K562 (cell line): ENCODE measurements at regions not wholly inside any gene's neighbourhood (a gene's known extent, or its start where the extent isn't known, plus 50 kb on each side); places are given as distances from the start of the nearest gene placed in this dataset.

ENCODE experiments used
- ATAC-seq: fragments of 200-7000 bp; cut with Tn5 transposase; 3 replicates; pipeline ENCODE4 v1.9.1; 2020; ENCODE audit warnings: moderate library complexity
- BruUV-seq: library from RNA; stranded (reverse); fragments of 400-500 nt; replicated peaks from 2 replicates; lab custom pipeline; 2021; lab: Mats Ljungman, UMichigan
- CTCF ChIA-PET: fragments of 300-600 bp; formaldehyde crosslinking; extraction: SDS; loops from one replicate; lab custom pipeline; 2021; ENCODE audit warnings: low intra/inter-chr PET ratio; lab: Yijun Ruan, JAX
- POLR2A ChIA-PET: fragments of 300-600, 350-650 bp; sonication (Branson Sonifier 250); formaldehyde crosslinking; extraction: SDS; loops from one replicate; lab custom pipeline; 2021; ENCODE audit warnings: antibody characterized with exemption, inconsistent platforms; lab: Yijun Ruan, JAX
- DNase-seq, 4 experiments: peaks; one replicate each; pipeline versions ENCODE4 v3.0.0 to v3.0.0-alpha.2; 2011 to 2018; ENCODE audit warnings: low spot score in 3 of 4, mixed read lengths in 3 of 4; ENCODE audit errors: extremely low read depth in 1 of 4
- FAIRE-seq: peaks from 2 replicates; lab custom pipeline; 2011; peaks lifted over from hg19 to GRCh38; lab: Jason Lieb, UNC
- H2AFZ ChIP-seq: 2 replicates; pipeline ENCODE4 v1.6.0; 2011; ENCODE audit warnings: low read depth, low read length, control low read depth, inconsistent platforms
- H3K27ac ChIP-seq: fragments of 200-600 bp; 3 replicates; pipeline ENCODE4 v1.8.0; 2011; ENCODE audit warnings: low read depth, mild to moderate bottlenecking, control low read depth, inconsistent platforms, low read length, moderate library complexity, mixed read lengths; ENCODE audit errors: extremely low read depth
- H3K27me3 ChIP-seq, 2 experiments: fragments of 300-600 bp in 1 of 2; 2 replicates in 1 of 2; 3 replicates in 1 of 2; pipeline versions ENCODE4 v1.6.0 to v1.8.0; 2011; ENCODE audit warnings: inconsistent platforms in 2 of 2, low read length in 2 of 2, mild to moderate bottlenecking in 1 of 2, mixed read lengths in 1 of 2, moderate library complexity in 1 of 2; ENCODE audit not compliant: control insufficient read depth in 2 of 2, insufficient read depth in 2 of 2
- H3K36me3 ChIP-seq: fragments of 300-600 bp; 3 replicates; pipeline ENCODE4 v1.8.0; 2011; ENCODE audit warnings: mild to moderate bottlenecking, low read length, inconsistent platforms; ENCODE audit not compliant: control insufficient read depth, insufficient read depth
- H3K4me1 ChIP-seq, 2 experiments: fragments of 200-600 bp in 1 of 2; replicated peaks in 1 of 2; 2 replicates in 1 of 2; 3 replicates in 1 of 2; pipeline versions ENCODE4 v1.5.1 to v1.8.0; 2011; ENCODE audit warnings: inconsistent platforms in 2 of 2, low read length in 2 of 2, mild to moderate bottlenecking in 1 of 2, mixed read lengths in 1 of 2, moderate library complexity in 1 of 2; ENCODE audit not compliant: control insufficient read depth in 2 of 2, insufficient read depth in 2 of 2
- H3K4me2 ChIP-seq: 2 replicates; pipeline ENCODE4 v1.6.1; 2011; ENCODE audit warnings: low read length, control low read depth, inconsistent platforms, mixed read lengths; ENCODE audit not compliant: insufficient read depth
- H3K4me3 ChIP-seq: fragments of 200-600 bp; sonication (generic), shearing (Covaris generic); 2 replicates; pipeline ENCODE4 v1.5.1; 2016; ENCODE audit warnings: control low read depth, inconsistent platforms
- H3K79me2 ChIP-seq: fragments of 200-600 bp; 3 replicates; pipeline ENCODE4 v1.8.0; 2011; ENCODE audit warnings: low read length, inconsistent platforms; ENCODE audit not compliant: control insufficient read depth, insufficient read depth
- H3K9ac ChIP-seq, 2 experiments: 2 replicates each; pipeline versions ENCODE4 v1.6.0 to v1.6.1; 2011; ENCODE audit warnings: low read depth in 2 of 2, low read length in 2 of 2, control low read depth in 1 of 2, inconsistent platforms in 1 of 2, mild to moderate bottlenecking in 1 of 2, mixed read lengths in 1 of 2; ENCODE audit not compliant: insufficient read depth in 1 of 2
- H3K9me1 ChIP-seq: one replicate; pipeline ENCODE4 v1.6.0; 2011; ENCODE audit warnings: inconsistent platforms, mild to moderate bottlenecking, low read length, moderate library complexity; ENCODE audit not compliant: control insufficient read depth, insufficient read depth
- H3K9me3 ChIP-seq: replicated peaks from 2 replicates; pipeline ENCODE4 v1.5.1; 2011; ENCODE audit warnings: low read depth, low read length, inconsistent platforms; ENCODE audit not compliant: control insufficient read depth, insufficient read depth
- H4K20me1 ChIP-seq: replicated peaks from 2 replicates; pipeline ENCODE4 v1.6.1; 2011; ENCODE audit warnings: low read length, inconsistent platforms, mixed read lengths; ENCODE audit not compliant: control insufficient read depth, insufficient read depth
- HDAC8 ChIP-seq: fragments of 450-650 bp; IDR thresholded peaks from 2 replicates; pipeline ENCODE4 v1.6.1; 2016; ENCODE audit warnings: mild to moderate bottlenecking, missing genetic modification characterization, moderate library complexity, missing compliant biosample characterization
- NFE2 ChIP-seq: IDR thresholded peaks from 2 replicates; pipeline ENCODE4 v1.6.1; 2014; ENCODE audit warnings: antibody characterized with exemption, low read depth
- NFE2L1 ChIP-seq: fragments of 450-650 bp; IDR thresholded peaks from 2 replicates; pipeline ENCODE4 v1.6.1; 2016; ENCODE audit warnings: missing genetic modification characterization, low read depth, mild to moderate bottlenecking, missing compliant biosample characterization, moderate library complexity, borderline replicate concordance
- ZNF280A ChIP-seq: fragments of 450-650 bp; IDR thresholded peaks from 2 replicates; pipeline ENCODE4 v1.6.1; 2018; ENCODE audit warnings: mild to moderate bottlenecking, low read depth; ENCODE audit not compliant: partially characterized antibody
- WGBS: fragments of 100-300 bp; shearing (Covaris generic); methylation state at CpG from one replicate; pipeline ENCODE4 v1.1.6; 2016; ENCODE audit warnings: low coverage, mixed read lengths; ENCODE audit not compliant: insufficient coverage; ENCODE audit errors: missing lambda C conversion rate; 5-methylcytosine and 5-hydroxymethylcytosine counted together
- in situ Hi-C: fragments of 300-500 bp; cut with MboI; formaldehyde crosslinking; loops from 4 replicates; pipeline ENCODE4 v1.15.0; 2018; ENCODE audit warnings: inconsistent platforms, mixed read lengths
- intact Hi-C: fragments of 100-400 bp; cut with micrococcal nuclease; formaldehyde crosslinking; loops from 2 replicates; pipeline ENCODE4 v1.14.2; 2022

- no peak for TF ChIP-seq NFE2
Measured at GRCh38 chr18:67425672-67426071, 90.8 kb downstream of the DSEL start (continued).

GRCh38 chr18:67421651-67422050 is 94.9 kb downstream of the DSEL start:
- BruUV-seq = no TSS peak
- TF ChIP-seq NFE2L1 (no peak), ZNF280A (no peak), HDAC8 (tag) (no peak)
- Histone ChIP-seq H3K9ac (no peak overlapping the region), H3K79me2 (no peaks in the 10 kb centered on the region), H3K4me3 (no peak overlapping the region), H2AFZ (no peak overlapping the region), H3K27ac (no peak overlapping the region), H3K27me3 (no peaks in the 10 kb centered on the region), H3K36me3 (no peaks in the 10 kb centered on the region), H3K9me1 (no peaks in the 10 kb centered on the region), H3K4me2 (no peak overlapping the region), H3K4me1 (no peaks in the 10 kb centered on the region), H3K9me3 (no peaks in the 10 kb centered on the region), H4K20me1 (no peaks in the 10 kb centered on the region)
- ChIA-PET POLR2A (no interaction called here), CTCF (no interaction called here)
- ATAC-seq (no peak), DNase-seq (no peak), FAIRE-seq (no peak)
- intact Hi-C loops (no loop called here), in situ Hi-C loops (no loop called here)
- 0% methylated on average over 1 of the region's 1 CpG for WGBS
